ENCODE measurements at regions not wholly inside any gene's neighbourhood (a gene's known extent, or its start where the extent isn't known, plus 50 kb on each side); places are given as distances from the start of the nearest gene placed in this dataset.
"Not testable (repeated sequence)": the region's sequence is repeated elsewhere in the genome, so short reads cannot be mapped to it uniquely, and the experiment has no call there.

DNA sequence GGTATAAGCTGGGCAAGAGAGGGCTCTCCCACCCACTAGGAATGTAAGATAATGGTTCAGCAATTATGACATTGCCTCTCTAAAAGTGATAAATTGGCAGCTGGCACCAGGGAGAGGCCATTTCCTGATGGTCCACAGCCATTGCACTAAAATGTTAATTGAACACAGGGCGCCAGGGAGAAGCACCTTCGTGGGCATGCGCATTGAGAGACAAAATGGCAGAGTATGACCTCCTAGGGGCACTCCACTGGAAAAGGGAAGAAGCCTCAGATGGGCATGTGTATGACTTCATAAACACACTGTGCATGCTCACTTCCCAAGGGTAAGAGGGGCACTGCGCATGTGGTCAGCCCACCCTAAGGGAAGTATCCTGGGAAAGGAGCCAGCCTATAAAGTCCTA is 419.2 kb downstream of the AGTPBP1 start:
- Mint-ChIP-seq H3K9me3 (peaks cover 7% of the 10 kb centered on the region), H3K27me3 (peaks cover 2% of the 10 kb centered on the region), H3K36me3 (ENCODE audit: low read depth) (no peaks in the 10 kb centered on the region), H3K4me3 (no peak overlapping the region), H3K27ac (no peak overlapping the region), H3K4me1 (no peaks in the 10 kb centered on the region)
- no peak for DNase-seq
- no peak for TF ChIP-seq CTCF (IDR thresholded peaks at IDR 0.05)
- POLR2A ChIA-PET, result no interaction called here
- CTCF ChIA-PET, result no interaction called here
- ATAC-seq (ENCODE audit: low read depth), result no peak
- intact Hi-C loops (cut with micrococcal nuclease), result no loop called here

- Mint-ChIP-seq H3K9me3 (peaks cover 7% of the 10 kb centered on the region), H3K4me3 (no peak overlapping the region), H3K36me3 (ENCODE audit: low read depth) (no peaks in the 10 kb centered on the region), H3K27me3 (peaks cover 2% of the 10 kb centered on the region), H3K4me1 (no peaks in the 10 kb centered on the region), H3K27ac (no peak overlapping the region)
- DNase-seq (no peak), ATAC-seq (ENCODE audit: low read depth) (no peak)
- ChIA-PET POLR2A (no interaction called here), CTCF (no interaction called here)
- no peak for TF ChIP-seq CTCF (IDR thresholded peaks at IDR 0.05)
- intact Hi-C loops (cut with micrococcal nuclease), result no loop called here
These were observed 420.2 kb downstream of the AGTPBP1 start for GRCh38 chr9:85321561-85321960.

DNA sequence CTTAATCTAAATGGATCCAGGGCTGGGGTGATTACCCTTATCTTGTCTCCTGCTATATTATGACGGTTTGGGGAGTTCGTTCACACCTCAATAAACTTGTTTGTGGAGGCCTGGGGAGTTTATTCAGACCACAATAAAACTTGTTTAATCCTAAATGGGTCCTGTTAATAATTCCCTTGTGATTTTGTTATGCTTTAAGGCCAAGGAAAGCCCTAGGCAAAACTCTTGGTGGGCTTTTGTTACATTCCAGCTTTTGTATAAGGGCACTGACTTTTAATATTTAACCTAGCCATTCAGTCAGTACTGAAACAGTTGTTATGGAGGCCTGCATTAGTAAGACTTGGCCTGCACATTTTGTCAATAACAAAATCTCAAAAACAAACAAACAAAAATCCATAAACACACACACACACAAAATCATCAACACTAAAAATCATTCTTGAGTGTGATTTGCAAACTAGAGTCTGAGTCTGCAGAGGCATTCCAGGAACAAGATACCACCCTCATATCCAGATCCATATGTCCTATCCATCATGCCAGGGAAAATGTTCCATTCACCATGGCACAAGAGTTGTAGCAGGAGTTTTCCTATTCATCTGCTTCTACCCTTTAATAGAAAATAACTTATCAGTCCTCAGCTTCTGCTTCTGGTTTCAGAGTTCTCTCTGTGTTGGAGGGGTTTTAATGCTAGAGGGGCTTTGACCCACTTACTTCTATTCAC is 421.7 kb downstream of the AGTPBP1 start:
- Mint-ChIP-seq H3K27ac (no peak overlapping the region), H3K36me3 (ENCODE audit: low read depth) (no peaks in the 10 kb centered on the region), H3K9me3 (peaks cover 4% of the 10 kb centered on the region), H3K27me3 (peaks cover 2% of the 10 kb centered on the region), H3K4me3 (no peak overlapping the region), H3K4me1 (no peaks in the 10 kb centered on the region)
- DNase-seq (no peak), ATAC-seq (ENCODE audit: low read depth) (no peak)
- ChIA-PET CTCF (no interaction called here), POLR2A (no interaction called here)
- intact Hi-C loops (cut with micrococcal nuclease), result no loop called here
- TF ChIP-seq CTCF (IDR thresholded peaks at IDR 0.05), result no peak

DNA sequence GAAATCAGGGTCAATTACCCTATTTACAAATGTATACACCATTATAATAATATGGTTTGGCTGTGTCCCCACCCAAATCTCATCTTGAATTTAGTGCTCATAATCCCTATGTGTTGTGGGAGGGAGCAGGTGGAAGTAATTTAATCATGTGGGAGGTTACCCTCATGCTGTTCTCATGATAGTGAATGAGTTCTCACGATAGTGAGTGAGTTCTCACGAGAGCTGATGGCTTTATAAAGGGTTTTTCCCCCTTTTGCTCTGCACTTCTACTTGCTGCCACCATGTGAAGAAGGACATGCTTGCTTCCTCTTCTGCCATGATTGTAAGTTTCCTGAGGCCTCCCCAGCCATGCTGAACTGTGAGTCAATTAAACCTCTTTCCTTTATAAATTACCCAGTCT is 426.2 kb downstream of the AGTPBP1 start:
- ATAC-seq (ENCODE audit: low read depth); intact Hi-C loops (cut with micrococcal nuclease); H3K27ac Mint-ChIP-seq; CTCF ChIA-PET; POLR2A ChIA-PET; DNase-seq; H3K36me3 Mint-ChIP-seq (ENCODE audit: low read depth); H3K27me3 Mint-ChIP-seq; H3K4me3 Mint-ChIP-seq; H3K4me1 Mint-ChIP-seq: not testable (repeated sequence)
- H3K9me3 Mint-ChIP-seq, result peaks cover 12% of the 10 kb centered on the region

- POLR2A ChIA-PET, result no interaction called here
- no peaks in the 10 kb centered on the region for H3K36me3 Mint-ChIP-seq (ENCODE audit: low read depth)
- H3K4me3 Mint-ChIP-seq, result no peak overlapping the region
- H3K27me3 Mint-ChIP-seq, result no peaks in the 10 kb centered on the region
- no peaks in the 10 kb centered on the region for H3K4me1 Mint-ChIP-seq
- peaks cover 15% of the 10 kb centered on the region for H3K9me3 Mint-ChIP-seq
- DNase-seq (no peak), ATAC-seq (ENCODE audit: low read depth) (no peak)
- CTCF ChIA-PET, result no interaction called here
- no peak overlapping the region for H3K27ac Mint-ChIP-seq
- no peak for TF ChIP-seq CTCF (IDR thresholded peaks at IDR 0.05)
- intact Hi-C loops (cut with micrococcal nuclease), result no loop called here
These were observed 431.2 kb downstream of the AGTPBP1 start for GRCh38 chr9:85310573-85310972.

DNA sequence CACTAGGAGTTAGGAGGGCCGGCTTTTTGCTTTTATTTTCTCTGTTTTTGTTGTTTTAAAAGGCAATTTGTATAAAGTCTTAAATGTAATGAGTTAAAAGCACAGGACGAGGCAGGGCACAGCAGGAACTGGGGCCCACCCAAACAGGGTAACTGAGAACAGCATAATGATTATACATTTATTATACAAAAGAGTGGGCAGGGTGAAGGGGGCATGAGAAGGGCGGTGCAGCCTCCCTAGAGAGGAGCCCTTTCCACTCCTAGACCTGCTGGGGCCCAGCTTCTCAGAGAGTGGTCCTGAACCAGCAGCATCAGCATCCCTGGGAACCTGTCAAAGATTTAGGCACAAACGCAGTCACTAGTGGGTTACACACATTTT is 438.0 kb downstream of the AGTPBP1 start:
- H3K9me3 Mint-ChIP-seq, result no peaks in the 10 kb centered on the region
- H3K4me1 Mint-ChIP-seq, result no peaks in the 10 kb centered on the region
- no peak overlapping the region for H3K4me3 Mint-ChIP-seq
- H3K36me3 Mint-ChIP-seq (ENCODE audit: low read depth), result no peaks in the 10 kb centered on the region
- no peaks in the 10 kb centered on the region for H3K27me3 Mint-ChIP-seq
- DNase-seq, result no peak
- intact Hi-C loops (cut with micrococcal nuclease), result no loop called here
- ChIA-PET POLR2A (no interaction called here), CTCF (no interaction called here)
- H3K27ac Mint-ChIP-seq, result no peak overlapping the region
- TF ChIP-seq CTCF (IDR thresholded peaks at IDR 0.05), result no peak
- no peak for ATAC-seq (ENCODE audit: low read depth)
